HG02678 (cell line): ENCODE measurements at regions not wholly inside any gene's neighbourhood (a gene's known extent, or its start where the extent isn't known, plus 50 kb on each side); places are given as distances from the start of the nearest gene placed in this dataset.

Source experiments
- ATAC-seq: cut with Tn5 transposase; IDR thresholded peaks from one replicate; pipeline ENCODE4 v1.9.1; 2021; ENCODE audit warnings: mild to moderate bottlenecking, moderate library complexity; ENCODE audit not compliant: unreplicated experiment

GRCh38 chr6:7042654-7043545 is 64.9 kb upstream of the RREB1 start:
- ATAC-seq, result no peak

- no peak for ATAC-seq
These were observed 62.4 kb upstream of the RREB1 start for GRCh38 chr6:7045331-7045730.

- ATAC-seq, result no peak
These were observed 62.0 kb upstream of the RREB1 start for GRCh38 chr6:7045746-7046145.

DNA sequence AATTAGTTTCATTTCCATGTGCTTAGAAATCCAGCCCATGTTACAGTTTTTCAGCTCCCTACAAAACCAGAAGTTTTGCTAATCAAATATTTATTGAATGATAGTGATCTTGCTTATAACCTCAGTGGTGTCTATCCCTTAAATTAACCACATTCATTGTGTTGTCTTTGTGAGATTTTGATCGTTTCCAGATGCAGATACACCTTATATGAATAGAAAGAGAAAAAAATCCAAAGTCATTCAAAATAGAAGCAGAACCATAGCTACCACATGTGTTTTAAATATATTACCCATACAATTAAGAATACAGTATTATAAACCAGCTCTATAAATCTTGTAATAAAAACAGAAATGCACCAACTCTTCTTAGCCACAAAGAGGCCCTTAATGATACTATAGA is 60.6 kb upstream of the RREB1 start:
- ATAC-seq, result no peak

DNA sequence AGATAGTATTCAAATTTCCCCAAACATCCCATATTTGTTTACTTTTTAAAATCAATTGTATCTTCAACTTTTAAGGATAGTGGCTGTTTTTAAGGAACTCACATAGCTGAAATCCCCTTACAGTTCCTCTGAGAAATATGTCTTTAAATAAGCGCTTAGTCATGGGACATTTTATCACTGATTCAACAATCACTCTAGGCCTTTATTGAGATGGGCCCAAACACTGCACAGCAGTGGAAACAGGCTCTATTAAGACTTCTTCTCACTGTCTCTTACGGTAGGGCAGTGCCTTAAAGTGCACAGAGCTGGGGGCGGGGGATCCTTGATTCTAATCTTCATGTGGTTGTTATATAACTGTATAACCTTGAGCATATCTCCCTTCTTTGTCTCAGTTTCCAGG is 59.8 kb upstream of the RREB1 start:
- ATAC-seq, result no peak

GRCh38 chr6:7048894-7049293 is 58.9 kb upstream of the RREB1 start:
- ATAC-seq, result no peak

- no peak for ATAC-seq
These were observed 57.8 kb upstream of the RREB1 start for GRCh38 chr6:7050004-7050403.

- peak; percentile 37 for ATAC-seq
These were observed 56.6 kb upstream of the RREB1 start for GRCh38 chr6:7050872-7051779.

DNA sequence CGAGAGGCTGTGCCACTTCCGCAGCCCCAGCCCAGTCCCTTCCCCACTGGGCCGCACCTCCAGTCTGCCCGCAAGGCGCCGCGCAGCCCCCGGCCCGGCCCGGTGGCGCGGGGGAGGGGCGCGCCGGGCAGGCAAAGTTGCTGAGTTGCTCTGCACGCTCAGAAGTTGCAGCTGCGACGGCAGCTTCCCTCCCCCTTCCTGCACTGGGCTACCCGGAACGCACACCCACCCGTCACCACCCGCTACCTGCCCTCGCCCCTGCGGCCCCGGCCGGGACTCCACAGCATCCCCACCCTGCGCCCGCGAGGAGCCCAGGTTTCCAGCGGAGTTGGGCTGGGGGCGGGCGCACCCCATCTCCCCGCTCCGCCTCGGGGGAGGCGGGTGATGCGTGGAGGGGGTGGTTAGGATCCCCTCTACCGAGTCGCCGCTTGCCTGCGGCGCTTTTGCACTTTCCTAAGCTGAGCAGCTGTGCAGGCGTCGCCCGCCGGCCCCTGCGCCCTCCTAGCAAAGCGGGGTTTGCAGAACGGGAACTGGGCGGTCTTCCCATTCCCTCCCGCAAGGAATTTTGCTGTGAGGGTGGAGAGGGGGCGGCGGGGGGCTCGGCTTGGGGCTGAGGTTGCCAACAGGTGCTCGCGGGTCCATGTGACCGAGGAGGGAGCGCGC is 55.9 kb upstream of the RREB1 start:
- peak; percentile 65 for ATAC-seq

DNA sequence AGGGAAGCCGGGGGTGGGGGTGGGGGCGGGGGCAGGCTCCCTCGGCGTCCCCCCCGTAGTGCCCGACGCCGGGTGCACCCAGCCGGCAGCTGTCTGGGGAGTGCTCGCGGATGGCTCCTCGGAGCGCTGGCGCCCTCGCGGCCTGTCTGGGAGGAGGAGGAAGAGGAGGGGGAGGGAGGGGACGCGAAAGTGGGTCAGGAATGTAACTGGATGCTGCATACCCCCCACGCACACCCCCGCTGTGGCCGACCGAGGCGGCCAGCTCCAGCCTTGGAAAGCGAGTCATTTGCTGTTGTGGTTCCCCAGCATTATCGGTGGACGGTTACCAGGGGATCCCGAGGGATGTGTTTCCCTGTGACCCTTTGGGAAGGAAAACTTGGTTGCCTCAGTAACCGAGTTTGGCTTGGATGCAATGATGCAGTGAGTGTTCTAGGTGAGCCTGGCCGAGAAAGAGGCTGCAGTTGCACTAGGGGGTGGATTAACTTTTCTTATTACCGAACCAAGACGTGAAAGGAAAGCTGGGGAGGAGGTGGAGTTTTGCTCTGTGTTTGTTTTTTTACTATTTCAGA is 55.2 kb upstream of the RREB1 start:
- no peak for ATAC-seq

DNA sequence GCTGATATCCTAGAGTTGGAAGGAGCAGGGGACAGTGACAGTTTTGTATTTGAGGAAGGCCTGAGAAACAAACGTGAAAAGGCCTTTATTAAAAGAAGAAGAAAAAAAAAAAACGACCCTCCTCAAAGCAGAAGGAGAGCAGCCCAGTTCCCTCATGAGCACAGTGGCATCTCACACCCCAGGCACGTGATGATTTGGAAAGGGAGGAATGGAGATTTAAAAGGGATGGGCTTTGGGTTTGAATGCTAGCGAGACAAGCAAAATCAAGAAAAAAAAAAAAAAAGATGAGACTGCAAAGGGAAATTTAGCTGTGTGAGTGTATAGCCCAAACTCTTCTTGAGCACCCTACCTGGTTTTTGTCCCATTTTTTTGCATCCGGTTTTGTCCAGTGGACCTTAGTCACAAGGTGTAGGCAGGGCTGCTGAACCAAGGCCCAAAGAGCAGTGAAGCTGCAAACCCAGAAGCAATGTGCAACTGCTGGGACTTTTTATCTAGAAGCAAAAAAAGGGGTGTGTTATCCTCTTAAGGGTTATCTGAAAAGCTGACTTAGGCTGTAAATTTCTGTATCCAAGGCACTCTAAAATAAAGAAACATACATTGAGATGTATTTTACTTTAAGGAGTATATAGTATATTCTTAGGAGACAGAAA is 54.5 kb upstream of the RREB1 start:
- ATAC-seq, result no peak
